GM12878 (cell line): ENCODE measurements at regions not wholly inside any gene's neighbourhood (a gene's known extent, or its start where the extent isn't known, plus 50 kb on each side); places are given as distances from the start of the nearest gene placed in this dataset.

Experiments
- CHD1 ChIP-seq: IDR thresholded peaks from 2 replicates; pipeline ENCODE4 v1.6.1; 2012; ENCODE audit warnings: low read depth, low read length, improper control_type of control experiment
- EP300 ChIP-seq, 2 experiments: fragments of 150-350 bp in 1 of 2; IDR thresholded peaks; 2 replicates each; pipeline ENCODE4 v1.6.1; 2011 to 2012; ENCODE audit warnings: low read depth in 2 of 2, low read length in 2 of 2, borderline replicate concordance in 1 of 2, improper control_type of control experiment in 1 of 2, inconsistent platforms in 1 of 2; ENCODE audit not compliant: control insufficient read depth in 1 of 2
- ETV6 ChIP-seq, 2 experiments: fragments of 450-650 bp in 1 of 2; IDR thresholded peaks in 1 of 2; conservative IDR thresholded peaks in 1 of 2; 2 replicates each; pipeline ENCODE4 v1.6.1; 2014; ENCODE audit warnings: antibody characterized with exemption in 1 of 2, borderline replicate concordance in 1 of 2, low read depth in 1 of 2, mild to moderate bottlenecking in 1 of 2, moderate library complexity in 1 of 2
- EZH2 ChIP-seq: IDR thresholded peaks from 2 replicates; pipeline ENCODE4 v1.6.1; 2012; ENCODE audit warnings: low read depth, mild to moderate bottlenecking, control low read depth, inconsistent platforms, low read length, borderline replicate concordance; ENCODE audit not compliant: control insufficient read depth
- ZZZ3 ChIP-seq: IDR thresholded peaks from 2 replicates; pipeline ENCODE4 v1.6.1; 2011; ENCODE audit warnings: low read depth; ENCODE audit not compliant: control insufficient read depth, insufficient read length
- TF ChIP-seq, protein P1 (sequence below): fragments of 450-650 bp; formaldehyde crosslinking; IDR thresholded peaks from 2 replicates; pipeline ENCODE4 v1.4.0; 2020; ENCODE audit warnings: mild to moderate bottlenecking, moderate library complexity
- TF ChIP-seq, protein P2 (sequence below), 3 experiments: IDR thresholded peaks in 2 of 3; conservative IDR thresholded peaks in 1 of 3; 2 replicates each; pipeline ENCODE4 v1.5.1; 2011; ENCODE audit warnings: low read depth in 3 of 3, low read length in 3 of 3, mild to moderate bottlenecking in 3 of 3, control low read depth in 2 of 3, moderate library complexity in 2 of 3, inconsistent platforms in 1 of 3, mixed read lengths in 1 of 3; ENCODE audit not compliant: control insufficient read depth in 2 of 3, insufficient read depth in 1 of 3; ENCODE audit errors: extremely low read depth in 1 of 3
- TF ChIP-seq, protein P3 (sequence below): fragments of 450-650 bp; IDR thresholded peaks from 2 replicates; pipeline ENCODE4 v1.6.1; 2017; ENCODE audit warnings: low read depth, mild to moderate bottlenecking, moderate library complexity

DNA sequence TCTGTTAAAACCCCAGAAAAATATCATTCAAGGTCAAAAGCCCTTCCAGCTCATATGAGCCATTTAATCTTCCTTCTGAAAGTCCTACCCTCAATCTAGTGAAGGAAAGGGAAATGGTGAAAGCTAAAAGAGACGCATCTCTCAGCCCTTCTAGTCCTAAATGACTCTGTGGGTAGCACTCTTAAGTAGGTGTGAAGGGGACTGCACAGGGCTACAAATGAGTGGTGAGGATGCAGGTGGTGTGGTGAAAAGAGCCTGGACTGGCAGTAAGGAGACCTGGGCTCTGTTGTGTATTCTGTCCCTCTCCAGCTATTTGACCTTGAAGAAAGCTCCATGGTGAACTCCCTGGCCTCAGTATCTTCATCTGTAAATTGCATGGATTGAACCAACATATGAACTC, 671.8 kb upstream of the DIPK2B start:
- TF ChIP-seq, protein P1, sequence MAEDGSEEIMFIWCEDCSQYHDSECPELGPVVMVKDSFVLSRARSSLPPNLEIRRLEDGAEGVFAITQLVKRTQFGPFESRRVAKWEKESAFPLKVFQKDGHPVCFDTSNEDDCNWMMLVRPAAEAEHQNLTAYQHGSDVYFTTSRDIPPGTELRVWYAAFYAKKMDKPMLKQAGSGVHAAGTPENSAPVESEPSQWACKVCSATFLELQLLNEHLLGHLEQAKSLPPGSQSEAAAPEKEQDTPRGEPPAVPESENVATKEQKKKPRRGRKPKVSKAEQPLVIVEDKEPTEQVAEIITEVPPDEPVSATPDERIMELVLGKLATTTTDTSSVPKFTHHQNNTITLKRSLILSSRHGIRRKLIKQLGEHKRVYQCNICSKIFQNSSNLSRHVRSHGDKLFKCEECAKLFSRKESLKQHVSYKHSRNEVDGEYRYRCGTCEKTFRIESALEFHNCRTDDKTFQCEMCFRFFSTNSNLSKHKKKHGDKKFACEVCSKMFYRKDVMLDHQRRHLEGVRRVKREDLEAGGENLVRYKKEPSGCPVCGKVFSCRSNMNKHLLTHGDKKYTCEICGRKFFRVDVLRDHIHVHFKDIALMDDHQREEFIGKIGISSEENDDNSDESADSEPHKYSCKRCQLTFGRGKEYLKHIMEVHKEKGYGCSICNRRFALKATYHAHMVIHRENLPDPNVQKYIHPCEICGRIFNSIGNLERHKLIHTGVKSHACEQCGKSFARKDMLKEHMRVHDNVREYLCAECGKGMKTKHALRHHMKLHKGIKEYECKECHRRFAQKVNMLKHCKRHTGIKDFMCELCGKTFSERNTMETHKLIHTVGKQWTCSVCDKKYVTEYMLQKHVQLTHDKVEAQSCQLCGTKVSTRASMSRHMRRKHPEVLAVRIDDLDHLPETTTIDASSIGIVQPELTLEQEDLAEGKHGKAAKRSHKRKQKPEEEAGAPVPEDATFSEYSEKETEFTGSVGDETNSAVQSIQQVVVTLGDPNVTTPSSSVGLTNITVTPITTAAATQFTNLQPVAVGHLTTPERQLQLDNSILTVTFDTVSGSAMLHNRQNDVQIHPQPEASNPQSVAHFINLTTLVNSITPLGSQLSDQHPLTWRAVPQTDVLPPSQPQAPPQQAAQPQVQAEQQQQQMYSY (CRISPR knock-in tag) = no peak
- TF ChIP-seq, protein P2, sequence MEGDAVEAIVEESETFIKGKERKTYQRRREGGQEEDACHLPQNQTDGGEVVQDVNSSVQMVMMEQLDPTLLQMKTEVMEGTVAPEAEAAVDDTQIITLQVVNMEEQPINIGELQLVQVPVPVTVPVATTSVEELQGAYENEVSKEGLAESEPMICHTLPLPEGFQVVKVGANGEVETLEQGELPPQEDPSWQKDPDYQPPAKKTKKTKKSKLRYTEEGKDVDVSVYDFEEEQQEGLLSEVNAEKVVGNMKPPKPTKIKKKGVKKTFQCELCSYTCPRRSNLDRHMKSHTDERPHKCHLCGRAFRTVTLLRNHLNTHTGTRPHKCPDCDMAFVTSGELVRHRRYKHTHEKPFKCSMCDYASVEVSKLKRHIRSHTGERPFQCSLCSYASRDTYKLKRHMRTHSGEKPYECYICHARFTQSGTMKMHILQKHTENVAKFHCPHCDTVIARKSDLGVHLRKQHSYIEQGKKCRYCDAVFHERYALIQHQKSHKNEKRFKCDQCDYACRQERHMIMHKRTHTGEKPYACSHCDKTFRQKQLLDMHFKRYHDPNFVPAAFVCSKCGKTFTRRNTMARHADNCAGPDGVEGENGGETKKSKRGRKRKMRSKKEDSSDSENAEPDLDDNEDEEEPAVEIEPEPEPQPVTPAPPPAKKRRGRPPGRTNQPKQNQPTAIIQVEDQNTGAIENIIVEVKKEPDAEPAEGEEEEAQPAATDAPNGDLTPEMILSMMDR (IDR thresholded peaks at IDR 0.05 in 2 of 3, conservative IDR thresholded peaks at IDR 0.05 in 1 of 3; ENCODE audit: control insufficient read depth in 2 of 3, extremely low read depth in 1 of 3, insufficient read depth in 1 of 3, low read depth in 3 of 3, low read length in 3 of 3) = no peak
- TF ChIP-seq EP300 (IDR thresholded peaks at IDR 0.05; ENCODE audit: borderline replicate concordance in 1 of 2, control insufficient read depth in 1 of 2, low read depth in 2 of 2, low read length in 2 of 2) = no peak
- TF ChIP-seq EZH2 = no peak
- TF ChIP-seq ETV6 (conservative IDR thresholded peaks at IDR 0.05 in 1 of 2, IDR thresholded peaks at IDR 0.05 in 1 of 2; ENCODE audit: borderline replicate concordance in 1 of 2, low read depth in 1 of 2) = no peak
- TF ChIP-seq, protein P3, sequence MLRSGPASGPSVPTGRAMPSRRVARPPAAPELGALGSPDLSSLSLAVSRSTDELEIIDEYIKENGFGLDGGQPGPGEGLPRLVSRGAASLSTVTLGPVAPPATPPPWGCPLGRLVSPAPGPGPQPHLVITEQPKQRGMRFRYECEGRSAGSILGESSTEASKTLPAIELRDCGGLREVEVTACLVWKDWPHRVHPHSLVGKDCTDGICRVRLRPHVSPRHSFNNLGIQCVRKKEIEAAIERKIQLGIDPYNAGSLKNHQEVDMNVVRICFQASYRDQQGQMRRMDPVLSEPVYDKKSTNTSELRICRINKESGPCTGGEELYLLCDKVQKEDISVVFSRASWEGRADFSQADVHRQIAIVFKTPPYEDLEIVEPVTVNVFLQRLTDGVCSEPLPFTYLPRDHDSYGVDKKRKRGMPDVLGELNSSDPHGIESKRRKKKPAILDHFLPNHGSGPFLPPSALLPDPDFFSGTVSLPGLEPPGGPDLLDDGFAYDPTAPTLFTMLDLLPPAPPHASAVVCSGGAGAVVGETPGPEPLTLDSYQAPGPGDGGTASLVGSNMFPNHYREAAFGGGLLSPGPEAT = no peak
- no peak for TF ChIP-seq CHD1
- no peak for TF ChIP-seq ZZZ3
